Fibroblast of lung (primary cell): ENCODE measurements at regions not wholly inside any gene's neighbourhood (a gene's known extent, or its start where the extent isn't known, plus 50 kb on each side); places are given as distances from the start of the nearest gene placed in this dataset.
A peak's percentile ranks its signal among the peaks of the same experiment; 100 is the strongest.

Source experiments
- DNase-seq, 2 donors: peaks; one replicate each; pipeline versions ENCODE4 v3.0.0 to v3.0.0-alpha.2; 2010; ENCODE audit warnings: low read depth in 2 of 2
- H2AFZ ChIP-seq: 2 replicates; pipeline ENCODE4 v1.5.1; 2012; ENCODE audit warnings: low read length, control low read depth, inconsistent platforms
- H3K27ac ChIP-seq: 2 replicates; pipeline ENCODE4 v1.5.1; 2011; ENCODE audit warnings: low read length, control low read depth; ENCODE audit not compliant: insufficient read depth
- H3K27me3 ChIP-seq: 2 replicates; pipeline ENCODE4 v1.5.1; 2011; ENCODE audit warnings: mild to moderate bottlenecking, low read length; ENCODE audit not compliant: control insufficient read depth, insufficient read depth
- H3K36me3 ChIP-seq: 2 replicates; pipeline ENCODE4 v1.5.1; 2011; ENCODE audit warnings: low read length; ENCODE audit not compliant: control insufficient read depth, insufficient read depth
- H3K4me1 ChIP-seq: 2 replicates; pipeline ENCODE4 v1.5.1; 2011; ENCODE audit warnings: low read length; ENCODE audit not compliant: control insufficient read depth, insufficient read depth; ENCODE audit errors: extremely low read depth
- H3K4me2 ChIP-seq: 2 replicates; pipeline ENCODE4 v1.5.1; 2011; ENCODE audit warnings: low read length, control low read depth; ENCODE audit not compliant: insufficient read depth; ENCODE audit errors: extremely low read depth
- H3K4me3 ChIP-seq, 4 experiments: fragments of 200-600 bp in 1 of 4; sonication (generic) in 1 of 4; replicated peaks in 1 of 4; 2 replicates each; pipeline ENCODE4 v1.5.1; 2011 to 2016; ENCODE audit warnings: low read length in 4 of 4, low read depth in 3 of 4, mild to moderate bottlenecking in 3 of 4, control low read depth in 2 of 4, inconsistent platforms in 1 of 4, mixed read lengths in 1 of 4; ENCODE audit not compliant: insufficient read depth in 1 of 4; ENCODE audit errors: control extremely low read depth in 1 of 4
- H3K79me2 ChIP-seq: 2 replicates; pipeline ENCODE4 v1.5.1; 2012; ENCODE audit warnings: mild to moderate bottlenecking, low read length, inconsistent platforms; ENCODE audit not compliant: control insufficient read depth, insufficient read depth
- H3K9ac ChIP-seq: 2 replicates; pipeline ENCODE4 v1.5.1; 2011; ENCODE audit warnings: mild to moderate bottlenecking, low read length, control low read depth; ENCODE audit not compliant: insufficient read depth
- H3K9me3 ChIP-seq: 2 replicates; pipeline ENCODE4 v1.5.1; 2012; ENCODE audit warnings: low read depth, low read length; ENCODE audit not compliant: control insufficient read depth, insufficient read depth
- H4K20me1 ChIP-seq: 2 replicates; pipeline ENCODE4 v1.5.1; 2011; ENCODE audit warnings: low read length; ENCODE audit not compliant: control insufficient read depth, insufficient read depth; ENCODE audit errors: extremely low read depth
- EZH2 ChIP-seq: IDR thresholded peaks from 2 replicates; pipeline ENCODE4 v1.5.1; 2012; ENCODE audit warnings: low read length, control low read depth, mild to moderate bottlenecking; ENCODE audit errors: missing control alignments
- TF ChIP-seq, protein P1 (sequence below), 2 donors: IDR thresholded peaks in 1 of 2; conservative IDR thresholded peaks in 1 of 2; 1 replicate in 1 of 2; 2 replicates in 1 of 2; pipeline ENCODE4 v1.5.1; 2011 to 2012; ENCODE audit warnings: low read length in 2 of 2, control low read depth in 1 of 2, inconsistent platforms in 1 of 2, low read depth in 1 of 2, mild to moderate bottlenecking in 1 of 2

GRCh38 chr11:64484191-64485022 is 71.3 kb upstream of the SLC22A11 start:
- Histone ChIP-seq H3K4me3 (no peak overlapping the region), H3K36me3 (no peaks in the 10 kb centered on the region), H4K20me1 (no peaks in the 10 kb centered on the region), H2AFZ (no peak overlapping the region), H3K9me3 (no peaks in the 10 kb centered on the region), H3K27me3 (peaks cover 25% of the 10 kb centered on the region), H3K9ac (no peak overlapping the region), H3K79me2 (no peaks in the 10 kb centered on the region), H3K4me2 (no peak overlapping the region), H3K4me1 (no peaks in the 10 kb centered on the region), H3K27ac (no peak overlapping the region)
- no peak for DNase-seq
- TF ChIP-seq EZH2: no peak
- TF ChIP-seq, protein P1, sequence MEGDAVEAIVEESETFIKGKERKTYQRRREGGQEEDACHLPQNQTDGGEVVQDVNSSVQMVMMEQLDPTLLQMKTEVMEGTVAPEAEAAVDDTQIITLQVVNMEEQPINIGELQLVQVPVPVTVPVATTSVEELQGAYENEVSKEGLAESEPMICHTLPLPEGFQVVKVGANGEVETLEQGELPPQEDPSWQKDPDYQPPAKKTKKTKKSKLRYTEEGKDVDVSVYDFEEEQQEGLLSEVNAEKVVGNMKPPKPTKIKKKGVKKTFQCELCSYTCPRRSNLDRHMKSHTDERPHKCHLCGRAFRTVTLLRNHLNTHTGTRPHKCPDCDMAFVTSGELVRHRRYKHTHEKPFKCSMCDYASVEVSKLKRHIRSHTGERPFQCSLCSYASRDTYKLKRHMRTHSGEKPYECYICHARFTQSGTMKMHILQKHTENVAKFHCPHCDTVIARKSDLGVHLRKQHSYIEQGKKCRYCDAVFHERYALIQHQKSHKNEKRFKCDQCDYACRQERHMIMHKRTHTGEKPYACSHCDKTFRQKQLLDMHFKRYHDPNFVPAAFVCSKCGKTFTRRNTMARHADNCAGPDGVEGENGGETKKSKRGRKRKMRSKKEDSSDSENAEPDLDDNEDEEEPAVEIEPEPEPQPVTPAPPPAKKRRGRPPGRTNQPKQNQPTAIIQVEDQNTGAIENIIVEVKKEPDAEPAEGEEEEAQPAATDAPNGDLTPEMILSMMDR (conservative IDR thresholded peaks at IDR 0.05 in 1 of 2, IDR thresholded peaks at IDR 0.05 in 1 of 2; ENCODE audit: low read depth in 1 of 2, low read length in 2 of 2): no peak

DNA sequence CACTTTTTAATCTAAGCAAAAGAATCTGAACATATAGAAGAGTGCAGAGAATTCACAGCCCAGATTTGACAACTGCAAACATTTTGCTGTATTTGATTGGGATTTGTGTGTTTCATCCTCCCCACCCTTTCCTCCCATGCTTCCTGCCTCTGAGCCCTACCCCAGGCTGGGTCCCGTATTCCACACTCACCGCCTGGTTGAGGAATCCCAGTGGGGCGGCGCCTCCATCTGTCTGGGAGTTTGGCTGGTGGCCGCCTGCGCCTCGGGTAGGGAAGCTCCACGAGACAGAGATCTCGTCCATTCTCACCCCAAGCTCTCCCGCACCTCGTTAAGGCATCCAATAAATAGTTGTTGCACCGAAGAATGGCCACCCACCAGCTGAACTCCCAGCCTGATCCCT is 70.7 kb upstream of the SLC22A11 start:
- no peaks in the 10 kb centered on the region for H4K20me1 ChIP-seq
- no peak for DNase-seq
- H3K27ac ChIP-seq: no peak overlapping the region
- H3K27me3 ChIP-seq: peaks cover 27% of the 10 kb centered on the region
- no peak overlapping the region for H2AFZ ChIP-seq
- no peaks in the 10 kb centered on the region for H3K4me1 ChIP-seq
- no peaks in the 10 kb centered on the region for H3K9me3 ChIP-seq
- no peak overlapping the region for H3K9ac ChIP-seq
- no peak for TF ChIP-seq EZH2
- TF ChIP-seq, protein P1 (conservative IDR thresholded peaks at IDR 0.05 in 1 of 2, IDR thresholded peaks at IDR 0.05 in 1 of 2; ENCODE audit: low read depth in 1 of 2, low read length in 2 of 2): no peak
- no peaks in the 10 kb centered on the region for H3K36me3 ChIP-seq
- H3K4me3 ChIP-seq: no peak overlapping the region
- no peak overlapping the region for H3K4me2 ChIP-seq
- H3K79me2 ChIP-seq: no peaks in the 10 kb centered on the region

DNA sequence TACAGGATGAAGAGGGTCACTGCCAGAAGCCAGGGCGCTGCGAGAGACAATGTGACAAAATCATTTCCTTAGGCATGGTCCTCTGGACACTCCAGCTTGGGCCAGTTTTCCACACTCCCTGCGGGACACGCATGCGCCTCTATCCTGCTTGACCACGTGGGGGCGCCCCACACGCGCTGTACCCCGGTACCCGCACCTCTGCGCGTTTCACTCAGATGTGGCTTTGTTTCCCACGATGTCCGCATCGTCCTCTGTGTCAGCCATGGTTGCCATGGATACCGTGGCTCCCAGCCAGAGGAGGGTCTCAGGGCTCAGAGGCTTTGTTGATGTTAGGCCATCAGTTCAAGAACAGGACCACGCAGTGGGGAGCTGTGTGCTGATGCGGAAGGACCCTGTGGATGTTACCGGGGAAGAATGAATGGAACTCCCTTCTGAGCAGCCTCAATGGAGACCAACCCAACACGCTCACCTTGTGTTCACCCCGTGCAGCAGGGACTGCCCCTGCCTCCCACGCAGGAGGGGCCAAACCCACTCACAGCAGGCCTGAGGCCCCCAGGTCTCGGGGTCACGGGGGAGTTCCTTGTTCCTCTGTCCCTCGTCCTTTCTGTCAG is 65.8 kb upstream of the SLC22A11 start:
- H3K9ac ChIP-seq: no peak overlapping the region
- no peaks in the 10 kb centered on the region for H3K36me3 ChIP-seq
- DNase-seq: peak; percentile 15 to 27
- H3K27ac ChIP-seq: no peak overlapping the region
- H3K79me2 ChIP-seq: no peaks in the 10 kb centered on the region
- no peak overlapping the region for H3K4me2 ChIP-seq
- no peaks in the 10 kb centered on the region for H4K20me1 ChIP-seq
- no peak overlapping the region for H2AFZ ChIP-seq
- peaks cover 15% of the 10 kb centered on the region for H3K27me3 ChIP-seq
- no peak for TF ChIP-seq EZH2
- TF ChIP-seq, protein P1 (conservative IDR thresholded peaks at IDR 0.05 in 1 of 2, IDR thresholded peaks at IDR 0.05 in 1 of 2; ENCODE audit: low read depth in 1 of 2, low read length in 2 of 2): peak; percentile 30 to 67
- H3K9me3 ChIP-seq: no peaks in the 10 kb centered on the region
- H3K4me1 ChIP-seq: no peaks in the 10 kb centered on the region
- H3K4me3 ChIP-seq: no peak overlapping the region
